Nephron (organoid): ENCODE measurements at regions not wholly inside any gene's neighbourhood (a gene's known extent, or its start where the extent isn't known, plus 50 kb on each side); places are given as distances from the start of the nearest gene placed in this dataset.
A peak's percentile ranks its signal among the peaks of the same experiment; 100 is the strongest.

Source experiments
- H3K27ac Mint-ChIP-seq, 3 experiments: 2 replicates each; pipeline ENCODE4 v1.8.0; 2020; ENCODE audit warnings: mixed read lengths in 3 of 3, mild to moderate bottlenecking in 2 of 3, moderate library complexity in 1 of 3
- H3K27me3 Mint-ChIP-seq: 2 replicates; pipeline ENCODE4 v1.8.0; 2021; ENCODE audit warnings: low read depth, mild to moderate bottlenecking, moderate library complexity, mixed read lengths
- H3K36me3 Mint-ChIP-seq: 2 replicates; pipeline ENCODE4 v1.8.0; 2020; ENCODE audit warnings: low read depth, mixed read lengths
- H3K4me1 Mint-ChIP-seq: 2 replicates; pipeline ENCODE4 v1.8.0; 2020; ENCODE audit warnings: mixed read lengths
- H3K4me3 Mint-ChIP-seq, 3 experiments: 2 replicates each; pipeline ENCODE4 v1.8.0; 2020; ENCODE audit warnings: mild to moderate bottlenecking in 3 of 3, mixed read lengths in 3 of 3, moderate library complexity in 2 of 3
- H3K9me3 Mint-ChIP-seq: 2 replicates; pipeline ENCODE4 v1.8.0; 2020; ENCODE audit warnings: mixed read lengths
- CTCF ChIP-seq, 3 experiments: fragments of 200-600 bp; sonication (generic); IDR thresholded peaks; one replicate each; pipeline ENCODE4 v1.5.0; 2021; ENCODE audit warnings: antibody characterized with exemption in 3 of 3; ENCODE audit not compliant: unreplicated experiment in 3 of 3

- Mint-ChIP-seq H3K27me3 (no peaks in the 10 kb centered on the region), H3K9me3 (peaks cover 5% of the 10 kb centered on the region), H3K4me1 (peaks cover 27% of the 10 kb centered on the region), H3K27ac (no peak overlapping the region), H3K36me3 (no peaks in the 10 kb centered on the region), H3K4me3 (no peak overlapping the region)
- no peak for TF ChIP-seq CTCF (IDR thresholded peaks at IDR 0.05; ENCODE audit: unreplicated experiment in 3 of 3)
Measured at GRCh38 chr3:176937994-176938393, 259.3 kb downstream of the TBL1XR1 start.

- H3K4me1 Mint-ChIP-seq = peaks cover 27% of the 10 kb centered on the region
- no peak for TF ChIP-seq CTCF (IDR thresholded peaks at IDR 0.05; ENCODE audit: unreplicated experiment in 3 of 3)
- H3K36me3 Mint-ChIP-seq = no peaks in the 10 kb centered on the region
- no peak overlapping the region for H3K4me3 Mint-ChIP-seq
- H3K27me3 Mint-ChIP-seq = no peaks in the 10 kb centered on the region
- H3K9me3 Mint-ChIP-seq = peaks cover 5% of the 10 kb centered on the region
- no peak overlapping the region for H3K27ac Mint-ChIP-seq
Measured at GRCh38 chr3:176937541-176937940, 259.7 kb downstream of the TBL1XR1 start.

- Mint-ChIP-seq H3K27me3 (no peaks in the 10 kb centered on the region), H3K4me1 (peaks cover 22% of the 10 kb centered on the region), H3K36me3 (no peaks in the 10 kb centered on the region), H3K4me3 (no peak overlapping the region), H3K27ac (peak overlapping the region in 1 of 3 experiments; percentile 12), H3K9me3 (peaks cover 5% of the 10 kb centered on the region)
- no peak for TF ChIP-seq CTCF (IDR thresholded peaks at IDR 0.05; ENCODE audit: unreplicated experiment in 3 of 3)
Measured at GRCh38 chr3:176935194-176935888, 261.9 kb downstream of the TBL1XR1 start.

- no peak for TF ChIP-seq CTCF (IDR thresholded peaks at IDR 0.05; ENCODE audit: unreplicated experiment in 3 of 3)
- peaks cover 5% of the 10 kb centered on the region for H3K9me3 Mint-ChIP-seq
- H3K36me3 Mint-ChIP-seq = no peaks in the 10 kb centered on the region
- no peaks in the 10 kb centered on the region for H3K27me3 Mint-ChIP-seq
- peaks cover 22% of the 10 kb centered on the region for H3K4me1 Mint-ChIP-seq
- H3K27ac Mint-ChIP-seq = no peak overlapping the region
- no peak overlapping the region for H3K4me3 Mint-ChIP-seq
Measured at GRCh38 chr3:176934698-176935097, 262.6 kb downstream of the TBL1XR1 start.

- H3K4me3 Mint-ChIP-seq = no peak overlapping the region
- H3K36me3 Mint-ChIP-seq = no peaks in the 10 kb centered on the region
Measured at GRCh38 chr3:176933704-176934103, 263.6 kb downstream of the TBL1XR1 start.

More at GRCh38 chr3:176933704-176934103, 263.6 kb downstream of the TBL1XR1 start:
- no peak overlapping the region for H3K27ac Mint-ChIP-seq
- H3K27me3 Mint-ChIP-seq = no peaks in the 10 kb centered on the region
- peaks cover 17% of the 10 kb centered on the region for H3K4me1 Mint-ChIP-seq
- TF ChIP-seq CTCF (IDR thresholded peaks at IDR 0.05; ENCODE audit: unreplicated experiment in 3 of 3) = no peak
- H3K9me3 Mint-ChIP-seq = peaks cover 5% of the 10 kb centered on the region
